NCI-H526 treated with DMSO at 0.1 percent for 48 hours (cell line): ENCODE measurements at regions not wholly inside any gene's neighbourhood (a gene's known extent, or its start where the extent isn't known, plus 50 kb on each side); places are given as distances from the start of the nearest gene placed in this dataset.
"Not testable (repeated sequence)": the region's sequence is repeated elsewhere in the genome, so short reads cannot be mapped to it uniquely, and the experiment has no call there.

Source experiments
- DNase-seq: peaks from one replicate; lab custom pipeline; 2025; lab: John Stamatoyannopoulos, UW

DNA sequence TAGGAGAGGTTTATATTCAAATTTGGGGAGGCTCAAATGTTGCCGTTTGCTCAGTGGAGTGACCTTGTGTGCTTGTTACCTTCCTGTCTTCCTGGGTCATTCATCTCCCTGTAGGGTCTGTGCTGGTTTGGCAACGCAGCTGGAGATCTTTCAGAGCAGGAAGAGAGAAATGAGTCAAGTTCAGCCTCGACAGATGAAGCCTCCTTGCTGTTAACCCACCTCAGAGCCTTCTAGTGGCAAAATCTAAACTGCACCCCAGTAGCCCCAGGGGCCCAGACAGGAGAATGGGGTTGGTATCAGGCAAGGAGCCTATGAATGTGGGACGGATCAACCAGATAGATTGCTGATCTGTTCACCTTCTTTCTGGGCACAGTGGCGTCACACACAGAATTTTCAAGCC is 999.3 kb downstream of the VRK1 start:
- no peak for DNase-seq

DNA sequence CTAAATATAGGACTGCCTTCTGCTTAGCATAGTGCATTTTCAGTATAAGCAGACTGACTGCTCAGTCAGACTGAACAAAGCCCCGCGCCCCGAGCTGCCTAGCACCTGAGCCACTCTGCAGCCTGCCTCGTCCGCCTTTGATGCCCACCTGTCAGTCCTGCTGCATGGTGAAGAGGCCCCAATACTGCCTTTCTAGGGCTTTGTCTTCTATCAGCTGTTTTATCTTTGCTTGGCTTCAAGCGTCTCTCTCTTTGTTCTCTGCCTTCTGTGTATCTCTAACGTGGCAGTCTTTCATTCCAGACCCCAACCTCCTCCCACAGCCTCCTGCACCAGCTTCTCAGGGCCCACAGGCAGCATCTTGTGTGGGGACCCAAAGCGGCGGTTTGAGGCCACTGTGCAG is 1001.0 kb downstream of the VRK1 start:
- DNase-seq: no peak

DNA sequence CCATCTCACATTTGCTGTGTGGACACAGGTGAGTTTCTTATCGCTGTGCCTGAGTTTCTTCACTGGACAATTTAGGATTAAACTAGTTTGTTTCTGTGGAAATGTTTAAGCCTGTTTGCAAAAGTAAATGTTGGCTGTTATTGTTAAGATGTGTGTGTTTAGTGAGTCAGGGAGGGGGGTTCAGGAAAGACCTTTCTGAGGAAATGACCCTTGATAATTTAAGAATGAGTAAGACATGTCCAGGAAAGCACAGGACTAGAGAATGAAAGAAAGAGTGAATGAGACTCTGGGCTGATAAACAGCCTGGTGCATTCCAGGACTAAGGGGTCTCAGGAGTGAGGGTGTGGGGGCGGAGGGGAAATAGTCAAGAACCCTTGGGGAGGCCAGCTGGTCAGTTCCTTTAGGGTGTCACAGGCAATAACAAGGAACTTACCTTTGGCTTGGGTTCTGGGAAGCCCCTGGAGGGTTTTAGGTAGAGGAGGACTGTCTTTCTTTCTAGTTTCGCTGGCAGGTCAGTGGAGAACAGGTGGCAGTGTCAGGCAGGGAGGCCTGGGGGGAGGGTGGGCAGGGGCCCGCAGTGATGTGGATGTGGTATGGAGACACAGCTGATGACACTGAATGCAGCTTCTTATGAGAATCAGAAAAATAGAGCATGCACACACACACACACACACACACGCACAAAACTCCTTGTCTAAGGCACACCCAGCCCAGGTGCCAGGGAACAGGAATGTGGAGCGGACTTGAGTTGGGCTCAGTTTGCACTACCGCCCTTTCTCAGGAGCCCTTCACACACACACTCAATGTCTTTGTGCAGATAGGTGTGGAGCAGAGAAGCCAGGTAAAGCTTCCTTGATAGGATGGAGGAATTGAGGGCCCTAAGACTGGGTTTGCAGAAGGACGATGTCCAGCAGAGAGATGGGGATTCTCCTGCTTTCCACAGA is 1005.5 kb downstream of the VRK1 start:
- DNase-seq: no peak

DNA sequence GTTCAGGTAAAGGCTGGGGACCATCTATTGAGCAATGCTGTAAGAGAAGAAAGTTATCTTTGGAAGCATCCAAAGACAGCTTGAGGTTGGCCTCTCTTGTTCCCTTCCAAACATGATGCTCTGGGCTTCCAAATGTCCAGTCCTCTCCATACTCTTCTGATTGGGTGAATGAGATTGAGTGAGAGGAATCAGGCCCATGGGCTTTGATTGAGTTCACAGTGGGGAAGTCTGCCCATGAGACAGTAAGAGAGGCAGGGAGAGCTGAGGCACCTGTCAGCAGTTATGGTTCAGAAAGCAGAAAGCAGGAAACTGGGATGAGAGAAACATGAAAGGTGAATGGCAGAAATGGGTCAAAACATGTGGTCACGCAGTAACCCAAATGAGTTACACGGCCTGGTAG is 1006.9 kb downstream of the VRK1 start:
- DNase-seq: no peak

DNA sequence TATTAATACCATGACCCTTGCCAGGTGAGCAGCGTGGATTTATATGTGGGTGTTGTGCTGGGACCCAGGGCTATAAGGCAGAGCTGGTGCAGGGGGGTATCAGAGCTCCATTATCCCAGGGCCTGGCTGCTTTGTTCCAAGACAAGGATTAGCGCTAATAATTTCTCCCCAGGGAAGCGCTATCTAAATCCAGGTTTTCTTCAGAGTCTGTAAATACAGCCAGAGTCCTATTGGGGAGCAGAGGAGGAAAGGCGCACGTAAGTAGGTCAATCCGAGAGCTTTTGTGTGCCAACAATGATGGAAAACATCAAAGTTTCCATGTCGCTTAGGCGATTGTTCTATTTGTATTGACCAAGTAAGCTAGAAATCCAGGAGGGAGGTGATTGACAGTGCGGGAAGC is 1009.7 kb downstream of the VRK1 start:
- no peak for DNase-seq

DNA sequence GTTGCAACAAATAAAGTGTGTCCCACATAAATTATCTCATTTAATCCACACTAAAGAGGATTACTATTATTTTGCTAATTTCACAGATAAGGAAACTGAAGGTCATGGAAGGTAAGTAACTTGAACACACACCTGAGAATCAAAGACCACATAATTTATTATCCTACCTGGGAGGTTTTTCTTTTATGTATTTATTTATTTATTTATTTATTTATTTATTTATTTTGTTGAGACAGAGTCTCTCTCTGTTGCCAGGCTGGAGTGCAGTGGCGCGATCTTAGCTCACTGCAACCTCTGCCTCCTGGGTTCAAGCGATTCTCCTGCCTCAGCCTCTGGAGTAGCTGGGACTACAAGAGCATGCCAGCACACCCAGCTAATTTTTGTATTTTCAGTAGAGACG is 1011.4 kb downstream of the VRK1 start:
- DNase-seq: not testable (repeated sequence)

DNA sequence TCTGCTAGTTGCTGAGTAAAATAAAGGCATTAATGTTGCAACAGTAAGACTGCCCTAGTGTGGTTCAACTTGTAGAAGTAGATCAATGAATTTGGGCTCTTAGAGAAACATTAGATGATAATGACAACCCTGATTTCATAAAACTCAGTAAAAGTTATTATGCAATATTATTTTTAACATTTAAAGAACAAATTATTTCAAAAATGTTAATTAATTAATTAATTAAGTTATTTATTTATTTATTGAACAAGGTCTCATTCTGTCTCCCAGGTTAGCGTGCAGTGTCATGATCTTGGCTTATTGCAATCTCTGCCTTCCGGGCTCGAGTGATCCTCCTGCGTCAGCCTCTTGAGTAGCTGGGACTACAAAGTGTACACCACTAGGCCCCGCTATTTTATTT is 1016.4 kb downstream of the VRK1 start:
- no peak for DNase-seq

DNA sequence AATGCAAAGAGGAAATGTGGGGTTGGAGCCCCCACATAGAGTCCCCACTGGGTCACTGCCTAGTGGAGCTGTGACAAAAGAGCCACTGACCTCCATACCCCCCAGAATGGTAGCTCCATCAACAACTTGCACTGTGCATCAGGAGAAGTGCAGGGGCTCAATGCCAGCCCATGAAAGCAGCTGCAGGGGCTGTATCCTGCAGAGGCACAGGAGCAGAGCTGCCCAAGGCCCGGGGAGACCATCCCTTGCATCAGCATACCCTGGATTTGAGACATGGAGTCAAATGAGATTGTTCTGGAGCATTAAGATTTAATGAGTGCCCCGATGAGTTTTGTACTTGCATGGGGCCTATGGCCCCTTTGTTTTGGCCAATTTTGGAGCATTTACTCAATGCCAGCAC is 1023.6 kb downstream of the VRK1 start:
- DNase-seq: no peak

DNA sequence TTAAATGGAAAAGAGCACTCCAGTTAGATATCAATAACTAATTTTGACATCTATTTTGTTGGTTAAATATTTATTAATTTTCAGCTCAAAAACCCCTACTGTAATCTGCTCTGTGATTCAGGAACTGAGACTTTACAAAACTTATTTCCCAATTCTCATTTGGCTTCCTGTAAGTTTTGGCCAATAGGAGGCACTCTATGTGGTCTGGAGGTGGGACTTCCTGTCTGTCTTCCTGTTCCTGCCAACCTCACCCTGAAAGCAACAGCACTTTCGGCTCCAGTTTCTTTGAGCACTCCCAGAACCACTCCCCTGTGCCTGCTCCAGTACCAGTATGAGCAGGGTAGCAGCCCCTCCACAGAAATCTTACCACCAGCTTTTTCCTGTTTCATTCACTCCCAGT is 1027.0 kb downstream of the VRK1 start:
- DNase-seq: no peak

DNA sequence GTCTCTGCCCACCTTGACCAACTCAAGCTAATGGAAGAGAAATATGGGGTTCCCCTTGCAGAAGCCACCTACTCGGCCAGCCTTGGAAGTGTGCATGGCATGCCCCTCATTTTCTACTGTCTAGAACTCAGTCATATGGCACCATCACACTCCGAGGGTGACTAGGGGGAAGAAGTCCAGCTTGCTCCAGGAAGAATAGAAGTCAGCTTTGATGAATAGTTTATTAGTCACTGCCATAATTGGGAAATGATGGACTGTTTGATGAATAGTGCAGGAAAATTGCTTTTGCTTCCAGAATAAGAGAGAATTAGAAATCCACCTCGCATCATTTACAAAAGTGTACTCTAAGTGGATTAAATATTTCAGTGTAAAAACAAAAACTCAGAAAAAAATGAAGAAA is 1030.6 kb downstream of the VRK1 start:
- DNase-seq: no peak

DNA sequence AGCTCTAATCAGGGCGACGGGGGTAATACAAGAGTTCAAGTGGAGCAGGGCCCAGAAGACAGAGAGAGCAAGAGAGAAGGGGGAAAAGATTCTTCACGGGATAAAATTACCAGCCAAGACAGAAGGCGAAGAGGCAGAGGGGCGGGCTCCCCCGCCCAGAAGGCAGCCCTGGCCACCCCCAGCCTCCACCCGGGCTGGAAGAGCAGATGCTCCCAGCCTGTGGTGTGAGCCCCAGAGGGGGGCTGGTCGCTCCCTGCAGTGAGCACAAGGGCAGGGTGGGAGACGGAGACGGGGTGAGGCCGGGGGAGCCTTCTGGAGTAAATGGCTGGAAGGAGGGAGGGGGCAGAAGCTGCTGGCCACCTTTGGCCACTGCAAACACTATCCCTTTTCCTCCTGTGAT is 1035.6 kb downstream of the VRK1 start:
- no peak for DNase-seq

DNA sequence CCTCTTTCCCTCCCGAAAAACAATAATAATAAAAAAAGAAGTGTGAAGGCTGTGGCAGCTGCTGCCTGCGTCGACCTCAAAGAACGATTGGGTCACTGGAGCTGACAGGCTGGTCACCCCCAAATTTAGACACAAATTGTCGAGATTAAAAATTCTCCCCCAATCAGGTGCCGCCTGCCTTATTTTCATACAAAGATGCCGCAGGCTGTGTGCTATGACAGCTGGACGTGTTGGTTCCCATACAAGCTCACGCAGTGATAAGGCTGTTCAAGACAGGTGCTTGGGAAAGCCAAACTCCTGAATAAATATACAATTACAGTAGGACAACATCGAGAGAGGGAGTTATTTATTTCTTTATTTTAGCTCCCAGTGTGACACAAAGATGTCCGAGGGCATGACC is 1041.8 kb downstream of the VRK1 start:
- DNase-seq: no peak

DNA sequence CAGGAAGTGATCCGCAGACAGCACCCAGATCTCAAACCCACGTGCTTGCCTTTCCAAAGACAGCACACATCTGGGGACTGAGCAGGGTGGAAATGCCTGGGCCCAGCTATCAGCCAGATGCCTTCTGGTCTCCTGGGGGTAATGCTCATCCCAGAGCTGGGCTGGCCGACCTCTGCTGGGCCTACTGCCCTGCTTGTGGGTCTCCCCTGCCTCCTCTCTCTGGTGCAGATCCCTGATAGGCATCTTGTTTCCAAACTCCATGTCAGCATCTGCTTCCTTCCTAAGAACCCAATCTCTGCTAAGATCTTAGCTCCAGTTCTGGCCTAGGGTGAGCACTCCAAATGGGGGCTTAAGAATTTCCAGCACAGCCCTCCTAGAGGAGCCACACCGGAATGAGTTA is 1043.0 kb downstream of the VRK1 start:
- no peak for DNase-seq

DNA sequence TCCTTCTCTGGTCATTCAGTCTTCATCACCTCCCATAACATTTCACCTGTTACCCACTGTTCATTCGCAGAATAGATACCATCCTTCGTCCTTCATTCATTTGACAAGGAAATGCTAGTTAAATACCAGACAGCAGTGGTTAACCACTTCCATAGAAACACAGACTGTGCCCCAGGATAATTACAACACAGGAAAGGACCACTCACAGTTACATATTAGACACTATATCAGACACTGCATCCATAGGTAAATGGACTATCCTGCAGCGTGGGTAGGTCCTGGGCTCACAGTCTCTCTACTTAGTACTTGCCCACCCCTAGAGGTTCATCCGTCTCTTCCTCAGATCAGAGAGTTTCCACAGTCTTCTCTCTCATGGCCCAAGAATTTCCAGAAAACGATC is 1044.6 kb downstream of the VRK1 start:
- DNase-seq: no peak

DNA sequence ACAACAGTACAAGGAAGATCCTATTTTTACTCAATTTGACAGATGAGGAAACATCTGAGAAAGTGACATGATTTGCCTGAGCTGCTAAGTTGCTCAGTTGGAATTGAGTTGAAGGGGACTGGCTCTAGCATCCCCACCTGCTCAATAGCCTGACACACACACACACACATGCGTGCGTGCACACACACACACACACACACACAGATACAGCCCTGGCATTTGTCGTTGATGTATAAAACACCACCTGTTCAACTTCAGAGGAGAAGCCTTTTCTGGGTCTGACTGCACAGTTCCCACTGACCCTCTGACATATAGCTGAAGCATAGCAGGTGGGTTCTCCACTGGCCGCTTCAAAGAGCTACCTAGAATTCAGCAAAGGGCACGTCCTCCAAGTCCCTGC is 1045.9 kb downstream of the VRK1 start:
- no peak for DNase-seq

DNA sequence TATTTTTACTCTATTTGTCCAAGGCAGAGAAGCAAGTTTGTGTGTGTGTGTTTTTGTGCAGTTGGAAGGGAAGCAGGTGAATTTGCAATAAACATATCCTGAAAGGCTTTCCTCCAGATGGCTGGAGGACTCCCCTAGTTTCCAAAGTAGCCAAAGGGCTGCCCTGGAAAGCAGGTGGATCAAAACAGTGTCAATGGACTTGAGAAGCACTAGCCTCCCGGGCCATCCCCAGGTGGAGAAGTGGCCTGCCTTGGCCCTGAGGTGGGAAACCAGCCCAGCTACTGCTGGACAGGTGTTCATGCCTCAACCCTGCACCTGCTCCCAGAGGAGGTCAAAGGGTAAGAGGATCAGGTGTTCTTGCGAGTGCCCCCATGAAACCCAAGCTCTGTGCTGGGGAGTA is 1046.9 kb downstream of the VRK1 start:
- DNase-seq: no peak

DNA sequence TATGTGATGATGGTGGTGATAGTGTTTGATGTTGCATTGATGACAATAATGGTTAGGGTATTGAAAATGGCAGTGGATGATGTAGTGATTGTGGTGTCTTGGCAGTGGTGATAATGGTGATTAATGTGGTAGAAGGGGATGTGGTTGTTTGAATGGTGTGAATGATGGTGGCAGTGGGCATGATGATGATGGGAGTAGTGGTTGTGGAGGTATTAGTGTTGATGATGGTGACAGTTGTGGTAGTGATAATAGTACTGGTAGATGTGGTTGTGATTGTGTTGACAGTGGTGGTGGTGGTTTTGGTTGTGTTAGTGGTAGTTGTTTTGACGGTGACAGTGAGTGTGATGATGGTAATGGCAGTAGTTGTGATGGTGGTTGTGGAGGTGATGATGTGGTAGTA is 1049.0 kb downstream of the VRK1 start:
- no peak for DNase-seq

DNA sequence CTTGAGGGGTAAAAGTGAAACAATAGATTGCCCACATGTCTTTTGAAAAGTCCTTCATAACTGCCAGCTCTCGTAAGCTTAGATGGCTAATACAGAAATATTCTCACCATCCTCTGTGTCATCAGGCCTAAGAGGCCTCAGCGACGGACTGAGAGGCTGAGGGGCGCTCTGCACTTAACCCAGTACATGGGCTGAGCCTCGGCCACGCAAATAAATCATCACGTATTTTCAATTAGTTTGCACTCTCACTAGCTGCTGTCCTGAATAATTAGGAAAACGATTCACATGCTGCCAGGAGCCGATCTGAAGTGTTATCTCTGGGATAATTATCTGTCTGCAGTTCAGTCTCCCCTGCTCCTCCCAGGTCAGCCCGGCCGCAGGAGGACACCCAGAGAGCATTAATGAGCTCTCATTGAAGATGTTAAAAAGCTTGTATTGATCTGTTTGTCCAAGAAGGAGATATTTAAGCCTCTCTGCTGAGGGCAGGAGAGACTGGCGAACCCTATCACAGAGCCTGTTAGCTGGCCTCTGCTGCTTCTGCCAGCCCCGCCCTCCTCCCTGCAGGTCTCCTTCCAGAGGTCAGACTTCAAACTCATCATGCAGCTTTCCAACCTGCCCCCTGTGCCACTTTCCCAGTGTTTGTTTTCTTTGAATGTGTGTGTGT is 1051.3 kb downstream of the VRK1 start:
- DNase-seq: peak; percentile 15

DNA sequence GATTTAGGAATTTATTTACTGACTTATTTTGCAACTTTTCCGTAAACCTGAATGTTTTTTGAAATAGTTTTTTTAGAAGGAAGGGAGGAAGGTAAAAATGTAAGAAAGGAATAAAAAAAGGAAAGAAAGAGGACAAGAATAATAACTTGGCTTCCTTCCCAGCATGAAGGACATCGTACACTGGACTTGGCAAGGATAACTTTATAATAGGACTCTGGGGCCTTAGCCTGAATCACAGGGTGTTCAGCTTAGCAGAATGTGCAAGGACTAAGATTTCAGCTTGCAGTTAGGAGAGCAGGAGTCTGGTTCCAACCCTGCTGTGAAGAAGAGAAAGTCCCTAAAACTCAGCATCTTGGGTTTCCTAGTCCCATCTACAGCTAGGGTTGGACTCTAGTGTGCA is 1053.3 kb downstream of the VRK1 start:
- no peak for DNase-seq

DNA sequence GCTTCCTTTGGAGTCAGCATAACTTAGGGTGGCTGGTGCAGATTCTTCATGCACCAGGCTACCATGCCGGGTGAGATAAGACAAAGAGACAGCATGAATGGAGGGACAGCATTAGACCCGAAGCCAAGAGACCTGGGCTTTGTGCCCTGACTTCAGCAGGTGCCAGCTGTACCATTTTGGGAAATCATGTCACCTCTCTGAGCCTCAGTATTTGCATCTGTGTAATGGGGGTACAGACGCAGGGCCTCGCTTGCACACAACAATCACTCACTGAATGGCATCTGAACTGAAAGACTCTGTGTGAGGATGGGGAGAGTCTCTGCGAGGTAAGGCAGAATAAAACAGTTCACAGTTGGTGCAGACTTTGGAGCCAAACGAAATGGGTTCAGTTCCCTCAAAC is 1053.7 kb downstream of the VRK1 start:
- no peak for DNase-seq

DNA sequence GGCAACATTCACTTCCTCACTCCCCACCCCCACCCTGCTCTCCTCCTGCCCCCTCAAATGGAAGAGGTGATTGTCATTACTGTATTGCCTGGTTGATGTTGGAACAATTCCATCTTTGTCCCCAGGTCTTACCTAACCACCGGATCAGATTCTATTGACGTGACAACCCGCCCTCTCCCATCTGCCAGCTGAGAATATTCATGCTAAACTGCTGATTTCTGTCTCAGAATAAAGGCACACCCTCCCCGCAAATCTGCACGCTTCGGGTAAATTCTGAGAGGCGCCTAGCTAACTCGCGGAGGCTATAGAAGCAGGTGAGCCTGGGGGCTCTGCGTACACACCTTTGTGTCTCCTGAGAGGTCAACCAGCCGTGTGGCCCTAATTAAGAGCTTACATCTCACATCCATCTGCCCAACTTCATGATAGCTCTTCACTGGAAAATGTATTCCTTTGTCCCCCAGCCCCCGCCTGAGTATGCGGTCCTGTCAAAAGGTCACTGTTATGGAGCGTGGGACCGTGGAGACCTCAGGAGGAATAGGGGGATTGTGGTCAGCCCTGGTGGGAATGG is 1054.3 kb downstream of the VRK1 start:
- no peak for DNase-seq

DNA sequence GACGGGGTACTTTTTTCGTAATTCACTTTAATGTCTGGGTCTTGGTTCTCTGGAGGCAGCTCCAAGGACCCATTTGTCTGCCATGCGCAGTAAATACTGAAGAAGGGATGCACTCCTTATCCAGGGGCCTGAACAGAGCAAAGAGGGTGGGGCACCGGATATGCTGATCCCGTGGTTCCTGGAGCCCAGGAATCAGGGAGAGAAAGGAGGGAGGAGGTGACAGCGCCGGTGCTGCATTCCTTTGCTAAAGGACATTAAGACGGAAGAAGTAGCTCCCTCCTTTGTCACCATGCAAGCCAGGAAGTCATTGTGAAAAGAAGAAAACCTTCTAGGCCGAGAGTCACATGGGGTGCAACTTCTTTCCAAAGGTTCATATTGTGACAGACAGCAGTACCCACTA is 1057.7 kb downstream of the VRK1 start:
- no peak for DNase-seq

DNA sequence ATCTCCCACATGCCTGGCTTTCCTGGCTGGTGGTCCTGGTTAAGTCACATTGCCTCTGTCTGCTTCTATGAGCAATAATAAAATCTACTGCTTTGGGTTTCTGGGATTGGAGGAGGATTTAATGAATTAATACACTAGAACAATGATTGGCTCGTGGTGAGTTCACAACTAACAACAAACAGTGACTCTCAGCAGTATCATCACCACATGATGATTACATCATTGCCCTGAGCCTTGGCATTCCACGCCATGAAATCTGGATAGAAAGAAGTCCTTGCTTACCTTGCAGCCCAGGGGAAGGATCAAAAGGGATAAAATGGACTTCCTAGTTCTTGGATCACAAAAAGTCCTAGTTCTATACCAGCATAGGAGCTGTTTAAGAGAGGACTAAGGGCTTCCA is 1069.0 kb downstream of the VRK1 start:
- no peak for DNase-seq
